Brain microvascular endothelial cell (primary cell): ENCODE measurements at regions not wholly inside any gene's neighbourhood (a gene's known extent, or its start where the extent isn't known, plus 50 kb on each side); places are given as distances from the start of the nearest gene placed in this dataset.

ENCODE experiments used
- DNase-seq: peaks from one replicate; pipeline ENCODE4 v3.0.0-alpha.2; 2020
- H3K27ac ChIP-seq: fragments of 250-450 bp; sonication (Bioruptor Pico); 2 replicates; pipeline ENCODE4 v1.5.1; 2020; ENCODE audit warnings: mild to moderate bottlenecking, moderate library complexity
- H3K27me3 ChIP-seq: fragments of 250-450 bp; sonication (Bioruptor Pico); replicated peaks from 2 replicates; pipeline ENCODE4 v1.5.1; 2020; ENCODE audit warnings: mild to moderate bottlenecking
- H3K36me3 ChIP-seq: fragments of 250-450 bp; sonication (Bioruptor Pico); replicated peaks from 2 replicates; pipeline ENCODE4 v1.5.1; 2020; ENCODE audit warnings: mild to moderate bottlenecking
- H3K4me3 ChIP-seq: 2 replicates; pipeline ENCODE4 v1.5.1; 2011; ENCODE audit warnings: low read depth, mild to moderate bottlenecking, control low read depth, low read length, moderate library complexity
- in situ Hi-C: cut with HindIII; loops from 2 replicates; pipeline ENCODE4 v1.10.0; 2017; ENCODE audit warnings: low sequenced_read_pairs, low pct_ligation_motif_present
- TF ChIP-seq, protein P1 (sequence below): IDR thresholded peaks from 2 replicates; pipeline ENCODE4 v1.5.1; 2011; ENCODE audit warnings: low read depth, mild to moderate bottlenecking, moderate library complexity, low read length, control low read depth, inconsistent platforms; ENCODE audit errors: missing control alignments

DNA sequence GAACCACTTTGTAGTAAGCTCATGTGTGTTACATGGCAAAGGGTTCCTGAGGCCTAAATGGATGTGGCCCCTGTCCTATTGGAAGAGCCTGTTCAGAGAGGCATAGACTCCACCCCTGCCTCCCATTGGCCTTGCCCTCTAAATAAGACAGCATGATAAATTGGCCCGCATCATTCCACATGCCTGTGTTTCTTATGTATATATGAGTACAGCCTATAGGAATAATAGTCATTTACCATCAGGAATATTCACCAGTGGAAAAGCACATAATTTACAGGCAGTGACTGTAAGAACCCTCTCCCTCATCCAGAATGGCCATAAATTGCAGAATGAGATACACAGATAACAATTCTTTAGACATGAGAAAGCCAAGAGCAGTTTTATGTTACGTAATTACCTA lies 519.5 kb upstream of the DAB1 start:
- Histone ChIP-seq H3K27me3 (no peaks in the 10 kb centered on the region), H3K4me3 (no peak overlapping the region), H3K27ac (no peak overlapping the region), H3K36me3 (no peaks in the 10 kb centered on the region)
- TF ChIP-seq, protein P1, sequence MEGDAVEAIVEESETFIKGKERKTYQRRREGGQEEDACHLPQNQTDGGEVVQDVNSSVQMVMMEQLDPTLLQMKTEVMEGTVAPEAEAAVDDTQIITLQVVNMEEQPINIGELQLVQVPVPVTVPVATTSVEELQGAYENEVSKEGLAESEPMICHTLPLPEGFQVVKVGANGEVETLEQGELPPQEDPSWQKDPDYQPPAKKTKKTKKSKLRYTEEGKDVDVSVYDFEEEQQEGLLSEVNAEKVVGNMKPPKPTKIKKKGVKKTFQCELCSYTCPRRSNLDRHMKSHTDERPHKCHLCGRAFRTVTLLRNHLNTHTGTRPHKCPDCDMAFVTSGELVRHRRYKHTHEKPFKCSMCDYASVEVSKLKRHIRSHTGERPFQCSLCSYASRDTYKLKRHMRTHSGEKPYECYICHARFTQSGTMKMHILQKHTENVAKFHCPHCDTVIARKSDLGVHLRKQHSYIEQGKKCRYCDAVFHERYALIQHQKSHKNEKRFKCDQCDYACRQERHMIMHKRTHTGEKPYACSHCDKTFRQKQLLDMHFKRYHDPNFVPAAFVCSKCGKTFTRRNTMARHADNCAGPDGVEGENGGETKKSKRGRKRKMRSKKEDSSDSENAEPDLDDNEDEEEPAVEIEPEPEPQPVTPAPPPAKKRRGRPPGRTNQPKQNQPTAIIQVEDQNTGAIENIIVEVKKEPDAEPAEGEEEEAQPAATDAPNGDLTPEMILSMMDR: no peak
- DNase-seq: no peak
- in situ Hi-C loops: no loop called here

DNA sequence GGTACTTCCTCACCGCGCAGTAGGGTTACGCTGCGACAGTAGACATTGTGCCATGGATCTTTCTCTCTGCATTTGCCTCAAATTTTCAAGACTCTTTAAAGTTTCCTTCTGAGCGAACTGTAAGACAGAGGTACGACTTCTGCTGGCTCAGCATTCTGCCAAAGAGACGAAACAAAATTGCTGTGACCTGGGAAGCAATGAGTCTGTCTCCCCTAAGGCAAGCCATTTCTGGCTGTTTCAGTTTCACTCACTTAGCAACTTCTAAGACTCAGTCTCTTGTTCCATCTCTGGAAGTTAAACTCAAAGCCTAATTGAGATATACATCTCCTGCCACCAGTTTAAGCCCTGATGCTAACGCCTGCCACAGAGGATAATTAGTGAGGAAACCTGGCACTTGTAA lies 510.9 kb upstream of the DAB1 start:
- no peak for DNase-seq
- H3K4me3 ChIP-seq: no peak overlapping the region
- no peak overlapping the region for H3K27ac ChIP-seq
- H3K27me3 ChIP-seq: no peaks in the 10 kb centered on the region
- TF ChIP-seq, protein P1: no peak
- in situ Hi-C loops: no loop called here
- no peaks in the 10 kb centered on the region for H3K36me3 ChIP-seq

DNA sequence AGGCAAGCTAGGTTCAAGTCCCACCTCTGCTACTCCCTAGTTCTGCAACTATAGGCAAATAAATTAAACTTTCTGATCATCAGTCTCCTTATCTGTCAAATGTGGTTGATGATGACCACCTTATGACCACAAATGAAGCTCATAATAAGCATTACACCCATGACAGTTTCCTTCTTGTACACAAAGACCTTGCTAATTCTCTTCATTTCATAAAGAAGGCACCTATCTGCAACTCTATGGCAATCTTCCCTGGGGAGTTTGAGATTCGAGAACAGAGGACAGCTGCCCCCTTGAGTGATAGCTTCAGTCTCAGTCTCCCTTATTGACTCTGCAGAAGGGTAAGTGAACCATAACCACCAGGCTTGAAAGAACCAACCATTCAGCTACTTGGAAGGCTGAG lies 503.1 kb upstream of the DAB1 start:
- H3K27me3 ChIP-seq: no peaks in the 10 kb centered on the region
- H3K27ac ChIP-seq: no peak overlapping the region
- DNase-seq: no peak
- in situ Hi-C loops: no loop called here
- TF ChIP-seq, protein P1: no peak
- H3K4me3 ChIP-seq: no peak overlapping the region
- H3K36me3 ChIP-seq: no peaks in the 10 kb centered on the region

DNA sequence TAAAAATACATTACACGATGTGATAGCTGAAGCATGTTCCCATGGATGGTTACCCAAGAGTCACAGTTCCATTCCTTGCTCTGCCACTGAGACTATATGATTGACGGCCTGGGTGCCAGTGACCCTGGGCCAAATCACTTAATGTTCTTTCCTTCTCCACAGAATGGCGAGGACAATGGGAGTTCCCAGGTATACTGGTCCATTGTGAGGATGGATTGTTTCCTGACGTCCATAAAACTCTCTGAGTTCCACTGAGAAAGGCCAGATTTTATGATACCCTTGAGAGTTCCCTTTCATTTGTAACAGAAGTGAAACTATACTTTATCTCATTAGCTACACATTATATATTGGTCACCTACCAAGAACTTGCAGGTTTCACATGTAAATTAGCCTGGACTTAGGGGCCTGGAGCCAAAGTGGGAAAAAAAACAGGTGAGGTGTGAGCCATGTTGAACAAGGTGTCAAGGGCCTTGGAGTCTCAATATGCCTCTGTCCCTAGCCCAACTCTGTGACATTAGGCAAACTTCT lies 502.2 kb upstream of the DAB1 start:
- TF ChIP-seq, protein P1: no peak
- Histone ChIP-seq H3K4me3 (no peak overlapping the region), H3K36me3 (no peaks in the 10 kb centered on the region), H3K27me3 (no peaks in the 10 kb centered on the region), H3K27ac (no peak overlapping the region)
- no peak for DNase-seq
- in situ Hi-C loops: no loop called here

DNA sequence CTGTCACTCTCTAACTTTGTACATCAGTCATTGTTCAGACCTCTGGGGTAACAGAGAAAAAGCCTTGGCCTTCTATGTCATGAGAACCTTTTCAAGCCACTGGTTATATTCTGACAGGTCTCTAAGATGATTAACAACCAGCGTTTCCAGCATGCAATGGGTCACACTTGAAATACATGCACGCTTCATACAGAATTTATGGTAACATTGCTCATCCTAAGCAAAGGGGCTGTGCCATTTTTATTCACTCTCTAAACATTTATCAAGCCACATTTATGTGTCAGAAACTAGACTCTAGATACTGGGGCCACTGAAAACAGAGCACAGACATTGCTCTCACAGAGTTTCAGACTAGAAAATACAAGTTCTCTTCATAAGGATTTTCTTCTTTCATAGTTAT lies 501.4 kb upstream of the DAB1 start:
- H3K27ac ChIP-seq: no peak overlapping the region
- DNase-seq: no peak
- no peak overlapping the region for H3K4me3 ChIP-seq
- no peaks in the 10 kb centered on the region for H3K36me3 ChIP-seq
- no peaks in the 10 kb centered on the region for H3K27me3 ChIP-seq
- in situ Hi-C loops: no loop called here
- TF ChIP-seq, protein P1: no peak

DNA sequence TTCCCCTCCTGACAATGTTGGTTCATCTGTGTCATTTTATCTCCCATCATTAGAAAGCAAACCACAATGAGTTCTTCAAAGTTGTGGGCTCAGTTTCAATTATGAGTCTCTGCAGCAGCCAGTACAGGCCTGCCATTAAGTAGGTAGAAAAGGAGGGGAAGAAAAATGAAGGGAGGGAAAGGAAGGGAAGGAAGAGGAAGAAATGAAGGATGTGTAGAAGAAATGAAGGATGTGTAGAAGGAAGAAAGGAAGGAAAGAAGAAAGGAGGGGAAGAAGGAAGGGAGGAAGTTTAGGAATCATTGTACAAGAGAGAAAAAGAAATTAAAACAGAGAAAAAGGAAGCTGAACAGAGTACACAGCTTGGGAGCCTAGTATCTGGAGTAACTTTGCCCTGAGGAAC lies 498.3 kb upstream of the DAB1 start:
- TF ChIP-seq, protein P1: no peak
- no peak overlapping the region for H3K4me3 ChIP-seq

More for the DNA sequence above, 498.3 kb upstream of the DAB1 start:
- no peak for DNase-seq
- no peaks in the 10 kb centered on the region for H3K27me3 ChIP-seq
- H3K36me3 ChIP-seq: no peaks in the 10 kb centered on the region
- in situ Hi-C loops: no loop called here
- no peak overlapping the region for H3K27ac ChIP-seq
